RWPE2 (cell line): ENCODE measurements at regions not wholly inside any gene's neighbourhood (a gene's known extent, or its start where the extent isn't known, plus 50 kb on each side); places are given as distances from the start of the nearest gene placed in this dataset.

Experiments
- ATAC-seq: fragments of 200-7000 bp; cut with Tn5 transposase; 3 replicates; pipeline ENCODE4 v1.9.1; 2021; ENCODE audit warnings: low read depth
- DNase-seq: peaks from one replicate; pipeline ENCODE4 v3.0.0-alpha.2; 2020; ENCODE audit warnings: low spot score
- H3K27ac ChIP-seq: fragments of 450-650 bp; 2 replicates; pipeline ENCODE4 v1.5.1; 2017; ENCODE audit warnings: mild to moderate bottlenecking; ENCODE audit not compliant: poor library complexity, severe bottlenecking
- H3K27me3 ChIP-seq: fragments of 250-450 bp; sonication (Bioruptor Pico); 2 replicates; pipeline ENCODE4 v1.5.1; 2021; ENCODE audit warnings: mild to moderate bottlenecking, moderate library complexity; ENCODE audit not compliant: insufficient read depth, poor library complexity, severe bottlenecking
- H3K36me3 ChIP-seq: fragments of 250-450 bp; sonication (Bioruptor Pico); 2 replicates; pipeline ENCODE4 v1.5.1; 2020; ENCODE audit warnings: low read depth, mild to moderate bottlenecking, moderate library complexity
- H3K4me1 ChIP-seq: fragments of 250-450 bp; sonication (Bioruptor Pico); 2 replicates; pipeline ENCODE4 v1.5.1; 2021; ENCODE audit warnings: mild to moderate bottlenecking, moderate library complexity; ENCODE audit not compliant: insufficient read depth, poor library complexity, severe bottlenecking
- H3K4me3 ChIP-seq: fragments of 250-450 bp; sonication (Bioruptor Pico); 2 replicates; pipeline ENCODE4 v1.5.1; 2021; ENCODE audit warnings: mild to moderate bottlenecking, moderate library complexity; ENCODE audit not compliant: severe bottlenecking
- H3K9me3 ChIP-seq: fragments of 250-450 bp; sonication (Bioruptor Pico); 2 replicates; pipeline ENCODE4 v1.5.1; 2021; ENCODE audit warnings: mild to moderate bottlenecking, moderate library complexity; ENCODE audit not compliant: severe bottlenecking
- TF ChIP-seq, protein P1 (sequence below): fragments of 450-650 bp; IDR thresholded peaks from one replicate; pipeline ENCODE4 v1.5.1; 2017; ENCODE audit warnings: mild to moderate bottlenecking, moderate library complexity; ENCODE audit not compliant: poor library complexity, severe bottlenecking

DNA sequence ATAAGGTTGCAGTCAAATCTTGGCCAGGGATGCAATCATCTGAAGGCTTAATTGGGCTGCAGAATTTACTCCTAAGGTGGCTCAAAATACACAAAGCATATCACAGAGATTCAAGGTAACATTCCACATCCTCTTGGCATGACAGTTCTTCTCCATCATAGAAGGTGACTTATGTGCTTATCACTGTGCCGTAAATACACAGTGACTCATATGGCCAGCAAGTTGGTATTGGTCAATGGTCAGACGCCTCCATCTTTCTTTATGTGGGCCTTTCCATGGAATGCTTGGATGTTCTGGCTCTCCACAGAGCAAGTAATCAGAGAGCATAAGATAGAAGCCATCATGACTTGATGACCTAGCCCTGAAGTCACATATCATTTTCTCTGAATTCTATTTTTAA lies 168.8 kb upstream of the ST8SIA2 start:
- H3K36me3 ChIP-seq = no peaks in the 10 kb centered on the region
- H3K9me3 ChIP-seq = no peaks in the 10 kb centered on the region
- peaks cover 4% of the 10 kb centered on the region for H3K27me3 ChIP-seq
- no peak for DNase-seq
- no peak for ATAC-seq
- no peak overlapping the region for H3K27ac ChIP-seq
- TF ChIP-seq, protein P1, sequence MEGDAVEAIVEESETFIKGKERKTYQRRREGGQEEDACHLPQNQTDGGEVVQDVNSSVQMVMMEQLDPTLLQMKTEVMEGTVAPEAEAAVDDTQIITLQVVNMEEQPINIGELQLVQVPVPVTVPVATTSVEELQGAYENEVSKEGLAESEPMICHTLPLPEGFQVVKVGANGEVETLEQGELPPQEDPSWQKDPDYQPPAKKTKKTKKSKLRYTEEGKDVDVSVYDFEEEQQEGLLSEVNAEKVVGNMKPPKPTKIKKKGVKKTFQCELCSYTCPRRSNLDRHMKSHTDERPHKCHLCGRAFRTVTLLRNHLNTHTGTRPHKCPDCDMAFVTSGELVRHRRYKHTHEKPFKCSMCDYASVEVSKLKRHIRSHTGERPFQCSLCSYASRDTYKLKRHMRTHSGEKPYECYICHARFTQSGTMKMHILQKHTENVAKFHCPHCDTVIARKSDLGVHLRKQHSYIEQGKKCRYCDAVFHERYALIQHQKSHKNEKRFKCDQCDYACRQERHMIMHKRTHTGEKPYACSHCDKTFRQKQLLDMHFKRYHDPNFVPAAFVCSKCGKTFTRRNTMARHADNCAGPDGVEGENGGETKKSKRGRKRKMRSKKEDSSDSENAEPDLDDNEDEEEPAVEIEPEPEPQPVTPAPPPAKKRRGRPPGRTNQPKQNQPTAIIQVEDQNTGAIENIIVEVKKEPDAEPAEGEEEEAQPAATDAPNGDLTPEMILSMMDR = no peak
- no peaks in the 10 kb centered on the region for H3K4me1 ChIP-seq
- H3K4me3 ChIP-seq = no peak overlapping the region

DNA sequence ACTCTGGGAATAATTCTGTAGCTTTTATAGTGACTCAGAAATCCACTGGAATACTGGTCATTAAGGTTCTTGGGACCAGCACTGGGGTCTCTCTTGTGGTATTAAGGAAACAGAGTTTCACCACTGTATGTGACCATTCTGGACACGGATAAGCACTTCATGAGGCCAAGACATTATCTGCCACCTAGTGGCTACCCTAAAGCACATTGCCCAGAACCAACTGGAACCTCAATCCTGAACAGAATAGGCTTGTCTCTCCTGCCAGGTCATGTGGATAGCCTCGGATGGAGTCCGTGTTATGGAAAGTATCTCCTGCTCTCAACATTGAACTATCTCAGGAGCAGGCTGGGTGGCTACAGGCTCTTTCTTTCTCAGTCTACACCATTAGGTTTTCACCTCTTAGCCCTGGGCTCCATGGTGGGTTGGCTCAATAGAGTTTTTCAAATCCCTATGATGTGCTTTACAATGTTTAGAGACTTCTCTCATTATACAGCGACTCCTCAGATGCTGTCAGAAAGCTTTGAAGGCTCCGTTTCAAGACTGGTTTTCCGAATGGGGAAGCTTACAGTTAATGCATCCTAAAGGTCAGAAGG lies 167.6 kb upstream of the ST8SIA2 start:
- ATAC-seq (peak; percentile 79), DNase-seq (no peak)
- Histone ChIP-seq H3K4me3 (no peak overlapping the region), H3K27me3 (peaks cover 15% of the 10 kb centered on the region), H3K27ac (no peak overlapping the region), H3K4me1 (no peaks in the 10 kb centered on the region), H3K36me3 (no peaks in the 10 kb centered on the region), H3K9me3 (no peaks in the 10 kb centered on the region)
- TF ChIP-seq, protein P1 = peak; percentile 78

DNA sequence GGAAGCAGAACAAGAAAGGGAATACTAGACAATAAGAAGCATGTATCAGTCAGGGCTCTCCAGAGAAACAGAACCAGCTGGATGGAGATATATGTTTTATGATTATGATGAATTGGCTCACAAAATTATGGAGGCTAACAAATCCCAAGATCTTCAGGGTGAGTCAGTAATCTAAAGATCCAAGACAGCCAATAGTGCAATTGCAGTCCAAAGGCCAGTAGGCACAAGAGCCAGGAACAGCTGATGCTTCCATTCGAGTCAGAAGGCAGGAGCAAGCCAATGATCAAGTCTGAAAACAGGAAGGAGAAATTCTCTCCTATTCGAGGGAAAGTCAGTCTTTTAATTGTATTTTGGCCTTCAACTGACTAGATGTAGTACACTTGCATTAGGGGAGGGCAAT lies 164.9 kb upstream of the ST8SIA2 start:
- ATAC-seq (no peak), DNase-seq (no peak)
- TF ChIP-seq, protein P1 = no peak
- no peaks in the 10 kb centered on the region for H3K9me3 ChIP-seq
- H3K27me3 ChIP-seq = peaks cover 23% of the 10 kb centered on the region
- H3K36me3 ChIP-seq = no peaks in the 10 kb centered on the region
- H3K27ac ChIP-seq = no peak overlapping the region
- H3K4me1 ChIP-seq = no peaks in the 10 kb centered on the region
- H3K4me3 ChIP-seq = no peak overlapping the region

DNA sequence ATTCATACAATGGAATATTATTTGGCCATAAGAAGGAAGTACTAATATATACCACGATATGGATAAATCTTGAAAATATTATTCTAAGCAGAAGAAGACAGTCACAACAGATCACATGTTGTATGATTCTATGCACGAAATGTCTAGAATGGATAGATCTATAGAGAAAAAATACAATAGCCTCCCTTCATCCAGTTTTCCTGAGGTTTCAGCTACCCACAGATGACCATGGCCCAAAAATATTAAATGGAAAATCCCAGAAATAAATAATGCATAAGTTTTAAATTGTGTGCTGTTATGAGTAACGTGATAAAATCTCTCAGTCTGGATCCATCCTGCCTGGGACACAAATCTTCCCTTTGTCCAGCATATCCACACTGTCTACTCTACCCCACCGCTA lies 162.2 kb upstream of the ST8SIA2 start:
- ATAC-seq (no peak), DNase-seq (no peak)
- Histone ChIP-seq H3K36me3 (no peaks in the 10 kb centered on the region), H3K4me3 (no peak overlapping the region), H3K4me1 (no peaks in the 10 kb centered on the region), H3K27me3 (peaks cover 44% of the 10 kb centered on the region), H3K9me3 (no peaks in the 10 kb centered on the region), H3K27ac (no peak overlapping the region)
- TF ChIP-seq, protein P1 = no peak

DNA sequence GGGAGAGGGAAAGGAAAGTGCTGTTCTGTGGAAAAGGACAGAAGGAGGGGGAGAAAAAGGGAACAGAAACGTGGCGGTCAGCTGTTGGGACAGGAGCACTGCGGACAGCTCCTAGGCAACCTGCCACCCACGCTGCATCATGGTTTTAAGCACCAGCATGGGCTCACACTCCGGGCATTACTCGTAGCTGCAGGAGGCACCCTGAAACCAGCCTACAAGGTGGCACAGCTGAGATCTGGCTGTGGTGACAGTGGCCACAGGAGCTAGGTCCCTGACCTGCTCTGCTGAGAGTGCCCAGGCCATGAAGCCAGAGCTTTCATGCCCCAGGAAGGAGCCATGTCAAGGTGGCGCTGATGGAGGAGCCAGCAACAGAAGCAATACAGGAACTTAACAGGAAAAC lies 161.4 kb upstream of the ST8SIA2 start:
- DNase-seq = no peak
- no peak overlapping the region for H3K4me3 ChIP-seq
- H3K4me1 ChIP-seq = no peaks in the 10 kb centered on the region
- no peaks in the 10 kb centered on the region for H3K36me3 ChIP-seq
- H3K27me3 ChIP-seq = peaks cover 48% of the 10 kb centered on the region
- no peak overlapping the region for H3K27ac ChIP-seq
- peak; percentile 29; the same call in 1 of the 3 replicates for ATAC-seq
- TF ChIP-seq, protein P1 = no peak
- H3K9me3 ChIP-seq = no peaks in the 10 kb centered on the region
